ENCODE measurements at regions not wholly inside any gene's neighbourhood (a gene's known extent, or its start where the extent isn't known, plus 50 kb on each side); places are given as distances from the start of the nearest gene placed in this dataset.
"Not testable (repeated sequence)": the region's sequence is repeated elsewhere in the genome, so short reads cannot be mapped to it uniquely, and the experiment has no call there.

DNA sequence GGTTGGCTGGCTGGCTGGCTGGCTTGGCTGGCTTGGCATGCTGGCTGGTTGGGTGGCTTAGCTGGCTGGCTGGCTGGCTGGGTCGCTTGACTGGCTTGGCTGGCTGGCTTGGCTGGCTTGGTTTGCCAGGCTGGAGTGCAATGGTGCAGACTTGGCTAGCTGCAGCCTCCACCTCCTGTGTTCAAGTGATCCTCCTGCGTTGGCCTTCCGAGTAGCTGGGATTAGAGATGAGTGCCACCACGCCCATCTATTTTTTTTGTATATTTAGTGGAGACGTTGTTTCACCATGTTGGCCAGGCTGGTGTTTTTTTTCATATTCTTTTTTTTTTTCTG, 2809.5 kb downstream of the RPIA start:
- TF ChIP-seq, protein P1, sequence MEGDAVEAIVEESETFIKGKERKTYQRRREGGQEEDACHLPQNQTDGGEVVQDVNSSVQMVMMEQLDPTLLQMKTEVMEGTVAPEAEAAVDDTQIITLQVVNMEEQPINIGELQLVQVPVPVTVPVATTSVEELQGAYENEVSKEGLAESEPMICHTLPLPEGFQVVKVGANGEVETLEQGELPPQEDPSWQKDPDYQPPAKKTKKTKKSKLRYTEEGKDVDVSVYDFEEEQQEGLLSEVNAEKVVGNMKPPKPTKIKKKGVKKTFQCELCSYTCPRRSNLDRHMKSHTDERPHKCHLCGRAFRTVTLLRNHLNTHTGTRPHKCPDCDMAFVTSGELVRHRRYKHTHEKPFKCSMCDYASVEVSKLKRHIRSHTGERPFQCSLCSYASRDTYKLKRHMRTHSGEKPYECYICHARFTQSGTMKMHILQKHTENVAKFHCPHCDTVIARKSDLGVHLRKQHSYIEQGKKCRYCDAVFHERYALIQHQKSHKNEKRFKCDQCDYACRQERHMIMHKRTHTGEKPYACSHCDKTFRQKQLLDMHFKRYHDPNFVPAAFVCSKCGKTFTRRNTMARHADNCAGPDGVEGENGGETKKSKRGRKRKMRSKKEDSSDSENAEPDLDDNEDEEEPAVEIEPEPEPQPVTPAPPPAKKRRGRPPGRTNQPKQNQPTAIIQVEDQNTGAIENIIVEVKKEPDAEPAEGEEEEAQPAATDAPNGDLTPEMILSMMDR (IDR thresholded peaks at IDR 0.05), result not testable (repeated sequence)
- TF ChIP-seq POLR2A (IDR thresholded peaks at IDR 0.05), result not testable (repeated sequence)

Data from esophagus squamous epithelium (tissue), 4 donors.